Activated CD8-positive, alpha-beta memory T cell treated with anti-CD3 and anti-CD28 coated beads for 4 hours (primary cell): ENCODE measurements at regions not wholly inside any gene's neighbourhood (a gene's known extent, or its start where the extent isn't known, plus 50 kb on each side); places are given as distances from the start of the nearest gene placed in this dataset.
"Not testable (repeated sequence)": the region's sequence is repeated elsewhere in the genome, so short reads cannot be mapped to it uniquely, and the experiment has no call there.

Experiments used
- DNase-seq, 2 donors: peaks; one replicate each; pipeline ENCODE4 v3.0.0-alpha.2; 2020; ENCODE audit warnings: low read depth in 2 of 2

DNA sequence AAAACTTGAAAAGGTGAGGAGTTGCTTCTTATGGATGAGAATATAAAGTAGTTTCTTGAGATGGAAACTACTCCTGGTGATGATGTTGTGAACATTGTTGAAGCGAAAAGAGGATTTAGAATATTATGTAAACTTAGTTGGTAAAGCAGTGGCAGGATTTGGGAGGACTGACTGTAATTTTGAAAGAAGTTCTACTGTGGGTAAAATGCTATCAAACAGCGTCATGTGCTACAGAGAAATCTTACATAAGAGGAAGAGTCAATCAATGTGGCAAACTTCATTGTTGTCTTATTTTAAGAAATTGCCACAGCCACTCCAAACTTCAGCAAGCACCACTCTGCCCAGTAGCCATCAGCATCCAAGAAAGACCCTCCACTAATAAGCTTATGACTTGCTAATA is 112.9 kb upstream of the ZEB2 start:
- DNase-seq = no peak

- DNase-seq = no peak
These were observed 111.7 kb upstream of the ZEB2 start for GRCh38 chr2:144631636-144632035.

- DNase-seq = no peak
These were observed 110.7 kb upstream of the ZEB2 start for GRCh38 chr2:144630459-144631215.

DNA sequence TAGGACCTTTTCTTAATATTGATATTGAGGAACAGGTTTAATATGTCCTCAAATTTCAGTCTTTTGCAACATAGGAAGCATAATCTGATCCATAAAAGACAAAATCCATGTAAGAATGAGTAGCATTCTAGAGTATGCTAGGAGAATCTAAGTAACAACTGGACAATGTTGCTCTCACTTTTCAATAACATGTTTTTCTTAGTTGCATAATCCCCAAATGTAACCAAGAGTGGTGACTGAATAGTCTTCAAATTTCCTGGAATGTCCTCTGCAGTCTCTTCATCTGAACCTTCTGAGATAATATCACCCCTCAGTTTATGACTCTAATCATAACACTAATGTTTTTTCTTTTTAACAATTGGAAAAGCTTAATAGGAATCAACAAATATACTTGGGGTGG is 110.0 kb upstream of the ZEB2 start:
- no peak for DNase-seq

DNA sequence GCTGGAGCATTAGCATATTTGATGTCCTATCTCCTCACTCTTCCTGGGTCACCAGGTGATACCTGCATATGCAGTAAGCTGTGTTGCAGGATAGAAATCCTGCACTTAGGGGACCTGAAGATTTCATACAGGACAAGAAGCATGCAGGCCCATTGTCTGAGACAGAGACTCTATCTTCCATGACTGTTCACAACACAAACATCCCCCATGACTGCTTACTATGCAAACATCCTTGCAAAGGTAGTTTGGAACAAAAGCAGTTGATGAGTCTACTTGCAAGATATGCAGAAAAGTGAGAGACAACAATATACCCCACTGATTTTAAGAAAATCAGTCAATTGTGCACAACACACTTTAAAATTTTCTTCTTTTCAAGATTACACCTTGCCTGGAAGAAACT is 108.6 kb upstream of the ZEB2 start:
- DNase-seq = no peak

DNA sequence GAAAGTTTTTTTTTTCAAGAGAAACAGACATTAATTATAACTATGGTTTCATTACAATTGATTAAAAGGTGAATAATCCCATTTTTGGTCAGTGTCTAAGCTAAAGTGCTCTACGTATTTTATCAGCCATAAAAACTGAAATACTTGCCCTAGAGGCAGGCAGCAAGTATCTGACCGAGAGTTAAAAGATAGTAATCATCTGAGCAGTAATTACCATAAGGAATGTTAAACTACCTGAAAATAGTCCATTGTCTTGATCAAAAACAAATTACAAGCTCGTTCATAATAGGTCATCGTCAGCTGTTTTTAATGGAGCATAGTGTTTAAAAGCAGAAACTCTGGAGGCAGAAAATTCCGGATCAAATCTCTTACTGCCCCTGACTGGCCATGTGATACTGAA is 105.7 kb upstream of the ZEB2 start:
- DNase-seq = no peak

GRCh38 chr2:144625226-144625625 is 105.3 kb upstream of the ZEB2 start:
- no peak for DNase-seq

- no peak for DNase-seq
These were observed 104.5 kb upstream of the ZEB2 start for GRCh38 chr2:144624451-144624850.

GRCh38 chr2:144622373-144622772 is 102.5 kb upstream of the ZEB2 start:
- not testable (repeated sequence) for DNase-seq

- DNase-seq = no peak
These were observed 101.3 kb upstream of the ZEB2 start for GRCh38 chr2:144621266-144621665.

GRCh38 chr2:144619760-144620159 is 99.8 kb upstream of the ZEB2 start:
- no peak for DNase-seq

DNA sequence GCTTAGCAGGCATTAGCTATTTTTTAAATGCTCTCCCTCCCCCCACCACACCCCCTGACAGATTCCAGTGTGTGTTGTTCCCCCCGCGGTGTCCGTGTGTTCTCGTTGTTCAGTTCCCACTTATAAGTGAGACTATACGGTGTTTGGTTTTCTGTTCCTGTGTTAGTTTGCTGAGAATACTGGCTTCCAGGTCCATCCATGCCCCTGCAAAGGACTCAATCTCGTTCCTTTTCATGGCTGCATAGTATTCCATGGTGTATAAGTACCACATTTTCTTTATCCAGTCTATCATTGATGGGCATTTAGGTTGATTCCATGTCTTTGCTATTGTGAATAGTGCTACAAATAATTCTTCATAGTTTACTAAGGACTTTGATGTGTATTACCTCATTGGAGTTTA is 97.3 kb upstream of the ZEB2 start:
- not testable (repeated sequence) for DNase-seq

GRCh38 chr2:144615866-144616565 is 96.1 kb upstream of the ZEB2 start:
- DNase-seq = no peak

- DNase-seq = no peak
These were observed 88.1 kb upstream of the ZEB2 start for GRCh38 chr2:144607891-144608521.

GRCh38 chr2:144607099-144607498 is 87.2 kb upstream of the ZEB2 start:
- DNase-seq = no peak

DNA sequence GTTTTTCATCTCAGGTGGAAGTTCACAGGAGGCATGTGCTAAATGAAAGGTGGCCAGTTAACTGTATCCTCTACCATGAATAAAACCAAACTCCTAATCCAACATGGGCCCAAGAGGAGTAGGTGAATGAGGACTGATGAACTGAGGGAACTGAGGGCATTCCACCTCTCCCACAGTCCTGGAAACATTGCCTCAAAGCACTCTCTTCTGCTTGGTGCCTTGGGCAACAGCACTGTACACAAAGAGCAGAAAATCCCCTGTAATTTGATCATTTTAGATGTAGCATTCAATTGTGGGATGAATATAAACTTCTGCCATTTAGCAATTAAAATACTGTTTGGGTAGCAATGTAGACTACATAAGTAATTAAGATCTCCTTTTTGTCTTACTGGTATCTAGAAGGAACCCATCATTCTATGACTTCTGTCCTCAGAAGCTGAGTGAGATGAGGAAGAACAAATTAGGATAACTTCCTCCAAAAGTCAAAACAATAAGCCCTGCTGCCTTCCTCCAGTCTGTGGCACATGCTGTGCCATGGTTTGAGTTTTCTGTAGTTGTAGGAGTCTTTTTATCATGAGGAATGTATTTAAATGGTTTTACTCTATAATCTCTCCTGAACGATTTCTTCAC is 86.7 kb upstream of the ZEB2 start:
- no peak for DNase-seq

- no peak for DNase-seq
These were observed 85.4 kb upstream of the ZEB2 start for GRCh38 chr2:144605231-144605840.

DNA sequence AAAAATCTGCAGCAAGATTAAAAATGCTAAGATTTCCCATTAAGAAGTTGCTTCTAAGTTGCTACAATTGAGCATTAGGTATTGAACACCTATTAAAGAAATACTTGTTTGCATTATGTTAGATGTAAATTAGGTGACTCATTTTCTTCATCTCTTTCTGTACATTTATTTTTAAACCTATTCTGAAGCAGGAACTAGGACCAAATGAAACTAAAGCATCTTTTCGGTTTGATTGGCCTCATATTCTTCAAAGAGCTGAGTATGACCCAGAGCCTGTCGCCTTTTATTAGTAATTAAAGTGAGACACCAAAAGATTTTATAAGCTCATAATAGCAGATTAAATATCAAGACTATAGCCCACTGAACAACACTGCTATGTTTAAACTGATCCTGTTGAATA is 83.4 kb upstream of the ZEB2 start:
- no peak for DNase-seq

DNA sequence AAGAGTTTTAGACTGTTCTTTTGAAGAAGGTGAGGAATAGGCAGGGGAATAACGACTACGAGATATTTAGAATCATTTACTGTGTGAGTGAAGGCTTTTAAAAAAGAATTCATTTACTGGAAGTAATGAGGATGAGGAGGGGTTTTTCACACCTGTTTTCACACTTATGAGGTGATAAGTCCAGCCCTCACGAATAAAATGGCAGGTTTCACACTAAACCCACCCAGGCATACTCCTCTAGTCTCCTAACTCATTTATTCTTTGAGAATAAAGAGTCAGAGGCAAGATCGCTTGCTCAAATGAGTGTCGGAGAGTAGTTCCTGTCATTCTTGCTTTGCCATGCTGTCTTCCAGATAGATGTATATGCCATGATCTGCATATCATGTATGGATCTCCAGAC is 79.0 kb upstream of the ZEB2 start:
- DNase-seq = no peak

DNA sequence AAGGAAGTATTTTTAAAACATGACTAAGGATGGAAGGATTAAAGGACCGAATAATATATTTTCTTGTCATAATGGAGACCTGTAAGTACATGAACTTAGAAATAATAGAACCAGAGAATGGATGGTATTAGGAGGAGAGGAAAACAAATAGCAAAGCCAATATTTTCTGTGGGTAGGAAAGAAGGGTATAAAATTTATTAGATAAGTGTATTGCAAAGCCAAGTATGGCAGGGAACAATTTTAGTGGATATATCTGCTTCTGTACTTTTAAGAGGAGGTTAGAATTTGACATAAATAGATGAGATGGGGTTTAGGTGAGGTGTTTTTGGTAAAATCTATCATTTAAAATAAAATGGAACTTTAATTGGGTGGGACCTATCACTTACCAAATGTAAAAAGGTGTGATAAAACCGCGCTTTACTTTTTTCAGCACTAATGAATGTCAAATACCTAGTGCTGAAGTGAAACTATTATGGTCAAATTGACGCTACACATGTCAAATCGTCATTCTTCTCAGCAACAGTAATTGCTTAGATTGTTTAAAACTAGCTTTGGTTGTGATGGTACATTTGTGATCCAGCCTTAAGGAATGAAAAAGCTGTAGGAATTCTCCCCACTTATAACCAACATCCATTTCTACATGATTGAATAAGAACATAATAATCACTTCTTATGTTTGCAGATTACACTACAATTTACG is 78.1 kb upstream of the ZEB2 start:
- no peak for DNase-seq

GRCh38 chr2:144597388-144597787 is 77.5 kb upstream of the ZEB2 start:
- no peak for DNase-seq
